ENCODE measurements at regions not wholly inside any gene's neighbourhood (a gene's known extent, or its start where the extent isn't known, plus 50 kb on each side); places are given as distances from the start of the nearest gene placed in this dataset.

DNA sequence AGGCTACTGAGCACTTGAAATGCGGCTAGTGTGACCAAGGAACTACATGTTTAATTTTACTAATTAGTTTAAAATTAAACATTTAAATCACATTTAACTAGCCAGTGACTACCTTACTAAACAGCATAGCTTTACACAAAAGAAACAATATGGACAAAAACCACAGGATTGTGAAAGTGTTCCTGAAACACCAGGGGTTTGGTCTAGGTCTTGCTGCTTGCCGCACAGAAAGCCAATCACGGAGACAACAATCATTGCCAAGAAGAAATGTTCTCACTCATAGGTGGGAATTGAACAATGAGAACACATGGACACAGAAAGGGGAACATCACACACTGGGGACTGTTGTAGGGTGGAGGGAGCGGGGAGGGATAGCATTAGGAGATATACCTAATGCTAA lies 309.5 kb downstream of the C11orf87 start:
- TF ChIP-seq POLR2A (IDR thresholded peaks at IDR 0.05; ENCODE audit: low read depth, low read length) (no peak), POLR2AphosphoS5 (IDR thresholded peaks at IDR 0.05; ENCODE audit: low read depth, low read length) (no peak), TAF1 (IDR thresholded peaks at IDR 0.05; ENCODE audit: low read depth, low read length) (no peak), SPI1 (IDR thresholded peaks at IDR 0.05; ENCODE audit: low read depth, low read length) (no peak), POU2F2 (IDR thresholded peaks at IDR 0.05; ENCODE audit: low read depth, low read length) (no peak), PAX5 (IDR thresholded peaks at IDR 0.05; ENCODE audit: insufficient read depth, low read length, severe bottlenecking) (no peak)
